Pancreas (tissue), 10 donors: ENCODE measurements at regions not wholly inside any gene's neighbourhood (a gene's known extent, or its start where the extent isn't known, plus 50 kb on each side); places are given as distances from the start of the nearest gene placed in this dataset.
A peak's percentile ranks its signal among the peaks of the same experiment; 100 is the strongest.

ENCODE experiments used
- ATAC-seq, 4 donors: fragments of 200-7000 bp; cut with Tn5 transposase; one replicate each; pipeline versions ENCODE4 v1.8.0 to v1.9.1; 2020; ENCODE audit warnings: mild to moderate bottlenecking in 4 of 4, moderate library complexity in 4 of 4
- DNase-seq, 6 donors: peaks; one replicate each; pipeline ENCODE4 v3.0.0-alpha.2; 2020
- FAIRE-seq: peaks from 2 replicates; lab custom pipeline; 2012; peaks lifted over from hg19 to GRCh38; lab: Jason Lieb, UNC
- H3K27ac ChIP-seq, 4 donors: fragments of 200-600 bp; sonication (generic); 1 replicate in 3 of 4; 2 replicates in 1 of 4; pipeline versions ENCODE4 v1.5.0 to v1.8.0; 2020
- H3K27me3 ChIP-seq, 4 donors: fragments of 200-600 bp; one replicate each; pipeline ENCODE4 v1.8.0; 2021
- H3K36me3 ChIP-seq, 3 donors: fragments of 200-600 bp; sonication (generic) in 1 of 3; one replicate each; pipeline versions ENCODE4 v1.5.0 to v1.8.0; 2020 to 2021
- H3K4me1 ChIP-seq, 3 donors: fragments of 200-600 bp; one replicate each; pipeline ENCODE4 v1.8.0; 2021
- H3K4me3 ChIP-seq, 4 donors: fragments of 200-600 bp; sonication (generic) in 2 of 4; one replicate each; pipeline versions ENCODE4 v1.5.0 to v1.8.0; 2020 to 2021
- H3K9me3 ChIP-seq, 4 donors: fragments of 200-600 bp; one replicate each; pipeline ENCODE4 v1.8.0; 2021
- CTCF ChIP-seq, 4 donors: fragments of 200-600 bp; sonication (generic) in 3 of 4; IDR thresholded peaks; one replicate each; pipeline versions ENCODE4 v1.5.0 to v1.8.0; 2021; ENCODE audit warnings: antibody characterized with exemption in 4 of 4
- whole genome bisulfite sequencing, 2 donors: extraction: QIAGEN DNeasy Blood & Tissue Kit; methylation state at CpG; one replicate each; pipeline ENCODE4 v1.1.7; 2013; 5-methylcytosine and 5-hydroxymethylcytosine counted together
- intact Hi-C, 3 donors: fragments of 100-400 bp; cut with DNase I; formaldehyde crosslinking; loops; one replicate each; pipeline versions ENCODE4 v1.11.1 to v1.14.2; 2022
- donor health status: healthy with polysubstance abuse.
- donor health status: DM: no; HTN: no; CAD: no; lungs with moderate emphysema.
- donor health status: DM: no; HTN: no; CAD: no.
- donor health status: control.
- donor health status: control.
- donor health status: Bipolar disorder and iron deficiency.
- donor health status: DM: yes; HTN: yes; CAD: no.
- donor health status: DM: no; HTN: no; CAD: no.
- donor health status: DM: no; HTN: no; CAD: no.
- donor health status: DM: yes; HTN: yes; CAD: no.

GRCh38 chr18:8962855-8963635 is 139.5 kb upstream of the NDUFV2 start:
- WGBS, 2 donors = 90 to 92% methylated on average over 6 to 8 of the region's 8 CpGs
- Histone ChIP-seq H3K27ac (no peak overlapping the region), H3K27me3 (no peaks in the 10 kb centered on the region), H3K4me1 (peaks cover 13 to 23% (median 15%) of the 10 kb centered on the region in 3 donors), H3K4me3 (no peak overlapping the region), H3K36me3 (no peaks in the 10 kb centered on the region), H3K9me3 (no peaks in the 10 kb centered on the region)
- DNase-seq (peak in 1 of 6 donors; percentile 56), ATAC-seq (no peak), FAIRE-seq (no peak)
- intact Hi-C loops = no loop called here
- no peak for TF ChIP-seq CTCF (IDR thresholded peaks at IDR 0.05)

- Histone ChIP-seq H3K27ac (no peak overlapping the region), H3K9me3 (no peaks in the 10 kb centered on the region), H3K27me3 (no peaks in the 10 kb centered on the region), H3K36me3 (no peaks in the 10 kb centered on the region), H3K4me3 (no peak overlapping the region), H3K4me1 (peaks cover 13 to 23% (median 15%) of the 10 kb centered on the region in 3 donors)
- no peak for FAIRE-seq
- no peak for DNase-seq
- no peak for ATAC-seq
- intact Hi-C loops = no loop called here
- no peak for TF ChIP-seq CTCF (IDR thresholded peaks at IDR 0.05)
These were observed 138.6 kb upstream of the NDUFV2 start for GRCh38 chr18:8963876-8964275.

- Histone ChIP-seq H3K27me3 (no peaks in the 10 kb centered on the region), H3K27ac (no peak overlapping the region), H3K36me3 (no peaks in the 10 kb centered on the region), H3K9me3 (no peaks in the 10 kb centered on the region), H3K4me1 (peaks cover 4 to 12% (median 6%) of the 10 kb centered on the region in 3 donors), H3K4me3 (no peak overlapping the region)
- no peak for TF ChIP-seq CTCF (IDR thresholded peaks at IDR 0.05)
- ATAC-seq (no peak), DNase-seq (no peak), FAIRE-seq (no peak)
- intact Hi-C loops = no loop called here
- WGBS, 2 donors = 79 to 86% methylated on average over 8 of the region's 8 CpGs
These were observed 137.1 kb upstream of the NDUFV2 start for GRCh38 chr18:8965398-8965797.

GRCh38 chr18:8966821-8967220 is 135.7 kb upstream of the NDUFV2 start:
- H3K9me3 ChIP-seq = no peaks in the 10 kb centered on the region
- no peaks in the 10 kb centered on the region for H3K4me1 ChIP-seq
- no peak for TF ChIP-seq CTCF (IDR thresholded peaks at IDR 0.05)
- intact Hi-C loops = no loop called here
- ATAC-seq (no peak), DNase-seq (no peak), FAIRE-seq (no peak)
- H3K4me3 ChIP-seq = no peak overlapping the region
- H3K27ac ChIP-seq = no peak overlapping the region
- no peaks in the 10 kb centered on the region for H3K27me3 ChIP-seq
- 89 to 92% methylated on average over 3 of the region's 3 CpGs for WGBS, 2 donors
- no peaks in the 10 kb centered on the region for H3K36me3 ChIP-seq

GRCh38 chr18:8967573-8967972 is 134.9 kb upstream of the NDUFV2 start:
- TF ChIP-seq CTCF (IDR thresholded peaks at IDR 0.05) = no peak
- DNase-seq (no peak), FAIRE-seq (no peak), ATAC-seq (no peak)
- Histone ChIP-seq H3K27ac (no peak overlapping the region), H3K4me3 (no peak overlapping the region), H3K36me3 (no peaks in the 10 kb centered on the region), H3K4me1 (no peaks in the 10 kb centered on the region), H3K27me3 (no peaks in the 10 kb centered on the region), H3K9me3 (no peaks in the 10 kb centered on the region)
- 93 to 95% methylated on average over 6 of the region's 6 CpGs for WGBS, 2 donors
- intact Hi-C loops = no loop called here
